ENCODE measurements at regions not wholly inside any gene's neighbourhood (a gene's known extent, or its start where the extent isn't known, plus 50 kb on each side); places are given as distances from the start of the nearest gene placed in this dataset.

DNA sequence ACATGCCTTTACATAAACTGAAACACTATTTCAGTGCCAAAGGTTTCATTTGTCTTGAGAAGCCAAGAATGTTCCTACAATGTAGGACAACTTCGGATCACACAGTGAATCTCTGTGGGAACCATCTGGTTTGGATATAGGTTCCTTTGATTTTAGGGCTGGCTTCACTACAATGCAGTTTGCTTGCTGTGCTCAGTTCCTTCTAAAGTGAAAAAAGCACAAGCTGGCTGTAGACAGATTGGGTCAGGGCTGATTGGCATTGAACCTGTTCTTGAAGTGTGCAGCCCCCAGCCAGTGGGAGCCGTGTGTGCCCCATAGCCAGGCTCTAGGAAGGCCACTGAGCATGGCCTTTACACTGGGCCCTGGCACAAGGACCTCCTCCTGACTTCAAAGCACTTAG, 167.9 kb upstream of the HNRNPA3 start:
- no peak for DNase-seq

DNA sequence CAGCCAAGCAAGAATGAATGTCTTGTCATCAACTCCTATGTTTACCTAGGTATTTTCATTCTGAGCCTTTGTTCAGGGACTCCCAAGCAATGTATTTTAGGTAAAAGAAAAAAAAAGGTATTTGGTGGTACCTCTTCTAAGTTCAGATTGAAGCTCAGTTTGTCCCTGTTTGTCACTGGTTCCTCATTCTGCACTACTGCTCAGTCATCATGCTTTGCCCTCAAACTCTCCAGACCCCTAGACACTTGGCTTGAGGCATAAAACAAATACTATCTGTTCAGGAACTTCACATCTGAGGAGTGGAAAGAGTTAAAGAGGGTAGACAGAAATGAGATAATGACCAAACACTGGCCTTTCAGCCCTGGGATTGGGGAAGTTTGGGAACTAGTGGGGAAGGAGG, 163.6 kb upstream of the HNRNPA3 start:
- no peak for DNase-seq

DNA sequence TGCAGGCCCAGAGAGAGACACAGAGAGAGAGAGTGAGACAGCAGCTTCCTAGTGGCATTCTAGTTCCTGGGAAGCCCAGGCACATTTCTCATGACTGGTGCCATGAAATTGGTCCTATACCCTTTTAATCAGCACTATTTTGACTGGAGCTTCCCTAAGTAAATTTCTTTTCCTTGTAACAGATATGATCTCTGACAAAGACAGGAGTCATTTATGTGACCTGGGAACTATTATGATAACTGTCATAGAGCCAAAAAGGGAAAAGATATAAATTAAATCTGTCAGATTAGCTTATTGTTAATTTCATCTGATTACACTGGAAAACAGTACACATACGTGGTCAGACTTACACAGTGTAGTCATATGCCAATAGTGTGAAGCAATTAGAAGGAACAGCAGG, 161.3 kb upstream of the HNRNPA3 start:
- DNase-seq = no peak

DNA sequence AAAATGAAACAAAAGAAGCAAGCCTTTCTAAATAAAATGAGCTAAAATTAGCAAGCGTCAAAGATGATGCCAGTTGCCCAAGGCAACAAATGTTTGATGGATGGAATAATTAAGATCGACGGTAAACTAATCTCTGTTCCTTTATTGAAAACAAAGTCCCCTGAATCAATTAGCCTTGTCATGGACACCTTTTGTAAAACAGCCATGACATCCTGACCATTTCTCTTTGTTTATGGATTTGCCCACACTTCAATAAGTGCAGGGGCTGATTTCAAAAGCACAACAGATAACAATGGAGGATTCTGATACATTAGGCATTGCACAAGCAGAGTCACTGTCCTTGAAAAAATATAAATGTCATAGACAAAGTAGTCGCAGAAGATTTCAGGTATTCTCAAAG, 160.1 kb upstream of the HNRNPA3 start:
- no peak for DNase-seq

DNA sequence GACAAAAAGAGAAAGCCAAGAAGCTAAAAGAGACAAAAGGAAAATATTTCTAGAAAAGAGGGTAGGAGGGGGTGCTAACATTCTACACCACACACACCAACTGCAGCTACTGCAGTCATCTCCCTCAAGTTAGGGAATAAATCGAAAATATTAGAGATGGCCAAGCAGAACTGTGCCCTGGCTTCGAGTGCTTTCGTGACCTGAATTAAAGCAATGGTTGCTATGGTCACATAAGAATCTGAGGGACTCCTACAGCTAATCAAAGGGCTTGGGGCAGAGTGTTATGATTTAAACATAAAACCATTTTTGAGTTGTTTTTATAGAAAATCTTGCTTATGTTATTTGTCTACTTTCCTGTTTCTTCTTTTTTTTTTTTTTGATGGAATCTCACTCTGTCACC, 159.6 kb upstream of the HNRNPA3 start:
- DNase-seq = no peak

DNA sequence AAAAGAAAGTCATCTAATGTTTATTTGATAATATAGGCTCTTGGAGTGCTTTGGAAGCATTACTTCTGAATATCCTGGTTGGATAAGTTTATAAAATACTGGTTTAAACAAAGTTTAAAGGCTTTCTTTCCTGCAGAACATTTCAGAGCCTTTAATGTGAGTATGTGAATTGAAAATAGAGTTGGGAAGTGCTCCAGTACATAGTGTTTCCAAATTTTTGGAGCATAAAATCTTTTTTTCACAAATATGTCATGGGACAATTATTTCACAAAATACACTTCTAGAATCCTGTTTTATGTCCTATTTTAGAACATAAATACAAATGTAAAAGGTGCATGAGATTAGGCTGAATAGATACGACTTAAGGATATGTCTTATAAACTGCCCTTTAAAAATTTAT, 158.9 kb upstream of the HNRNPA3 start:
- DNase-seq = no peak

DNA sequence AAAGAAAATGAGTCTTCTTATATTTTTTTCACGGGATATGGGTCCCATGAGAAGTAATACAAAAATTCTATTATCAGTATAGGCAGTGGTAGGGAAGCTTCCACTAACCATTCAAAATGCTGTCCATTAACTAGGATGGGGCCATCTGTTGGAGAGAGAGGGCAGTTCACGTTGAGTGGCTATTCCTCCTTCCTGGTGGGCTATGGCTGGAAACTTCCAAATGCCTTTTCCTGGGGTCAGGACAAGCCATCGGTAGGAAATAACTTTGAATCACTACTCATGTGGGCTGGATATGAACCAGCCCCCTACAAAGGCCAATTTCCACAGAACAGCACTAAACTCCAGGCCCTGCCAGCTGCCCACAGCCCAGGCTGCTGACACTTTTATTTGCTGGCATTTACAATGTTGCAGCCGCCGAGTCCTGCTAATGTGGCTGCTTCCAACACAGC, 156.1 kb upstream of the HNRNPA3 start:
- no peak for DNase-seq

DNA sequence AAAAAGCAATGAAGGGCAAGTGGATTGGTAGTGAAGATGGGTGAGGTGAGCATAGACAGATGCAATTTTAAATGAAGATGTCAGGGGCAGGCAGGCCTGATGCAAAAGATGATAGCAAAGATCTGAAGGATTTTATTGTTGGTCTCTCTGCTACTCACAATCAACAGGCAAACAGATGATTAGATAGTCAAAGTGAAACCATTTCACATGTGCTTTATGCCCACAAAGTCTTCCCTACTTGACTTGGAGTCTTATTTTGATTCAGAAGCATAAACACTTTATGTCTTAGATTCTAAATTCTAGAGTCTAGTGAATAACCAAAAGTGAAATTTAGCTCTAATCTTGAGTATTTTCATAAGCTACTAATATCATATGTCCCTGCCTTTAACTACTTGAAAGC, 153.8 kb upstream of the HNRNPA3 start:
- DNase-seq = no peak

DNA sequence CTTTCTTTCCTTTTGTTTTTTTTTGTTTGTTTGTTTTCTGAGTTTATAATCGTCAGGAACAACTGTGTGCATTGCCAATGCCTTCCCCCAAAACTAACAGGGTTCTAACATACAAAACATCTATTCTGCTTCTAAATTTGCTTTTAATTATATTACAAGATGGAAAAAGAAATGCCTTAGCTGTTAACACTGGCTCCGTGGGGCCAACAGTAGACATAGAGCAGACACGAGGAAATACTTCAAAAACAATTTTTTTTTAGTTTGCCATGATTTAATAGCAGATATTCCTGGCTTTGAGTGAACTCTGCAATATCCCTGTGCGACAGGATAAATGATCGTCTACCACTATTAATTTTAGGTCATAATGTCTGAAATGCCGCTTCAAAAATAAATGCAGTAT, 153.3 kb upstream of the HNRNPA3 start:
- DNase-seq = no peak

DNA sequence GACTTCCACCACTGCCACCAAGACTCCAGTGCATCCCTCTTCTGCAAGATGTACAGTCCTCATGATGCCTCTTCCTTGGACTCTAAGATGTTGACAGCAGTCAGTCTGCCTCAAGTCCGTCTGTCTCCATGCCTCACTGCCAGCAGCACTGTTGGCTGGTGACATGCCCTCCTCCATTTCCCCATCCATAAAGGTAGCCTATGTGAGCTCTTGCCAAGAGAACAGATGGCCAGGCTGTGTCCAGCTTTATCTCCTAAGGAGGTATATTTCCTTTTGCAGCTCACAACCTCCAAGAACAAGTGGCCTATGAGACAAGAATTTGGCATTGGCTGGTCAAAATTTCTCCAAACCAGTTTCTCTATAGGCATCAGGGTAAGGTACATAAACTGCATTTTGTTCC, 149.3 kb upstream of the HNRNPA3 start:
- DNase-seq = no peak

DNA sequence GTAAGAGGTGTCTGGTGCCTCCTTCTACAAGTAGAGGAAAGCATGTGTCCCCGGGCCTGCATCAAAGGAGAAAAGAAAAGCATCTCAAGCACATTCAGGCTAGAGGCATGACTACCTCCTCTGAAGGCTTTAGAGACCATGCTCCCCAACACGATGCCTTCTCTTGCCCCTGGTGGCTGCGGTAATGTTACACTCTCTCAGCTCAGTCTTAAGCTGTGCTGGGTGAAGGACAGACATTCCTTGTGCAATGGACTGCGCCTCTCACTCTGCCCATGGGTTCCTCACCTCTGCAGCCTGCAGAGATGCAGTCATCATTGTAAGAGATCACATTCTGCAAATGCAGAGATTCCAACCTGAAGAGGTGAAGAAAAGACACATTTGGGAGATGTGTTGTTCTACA, 148.2 kb upstream of the HNRNPA3 start:
- DNase-seq = no peak

DNA sequence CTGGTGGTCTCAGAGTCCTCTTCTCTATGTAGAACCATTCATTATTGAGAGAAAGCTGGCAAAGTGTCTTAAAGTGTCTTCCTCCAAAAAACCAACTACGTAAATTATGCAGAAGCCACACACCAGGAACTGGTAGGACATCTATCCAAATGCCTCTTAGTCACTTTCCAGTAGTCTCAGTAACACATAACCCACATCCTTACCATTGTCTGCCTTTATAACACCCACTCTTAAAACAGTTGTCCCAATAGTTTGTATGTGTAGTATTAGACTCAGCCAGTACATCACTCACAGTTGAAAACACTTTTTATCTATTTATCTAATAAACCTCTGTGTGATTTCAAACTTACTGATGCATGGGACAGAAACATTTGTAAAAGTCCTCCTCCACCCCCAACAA, 143.6 kb upstream of the HNRNPA3 start:
- no peak for DNase-seq

DNA sequence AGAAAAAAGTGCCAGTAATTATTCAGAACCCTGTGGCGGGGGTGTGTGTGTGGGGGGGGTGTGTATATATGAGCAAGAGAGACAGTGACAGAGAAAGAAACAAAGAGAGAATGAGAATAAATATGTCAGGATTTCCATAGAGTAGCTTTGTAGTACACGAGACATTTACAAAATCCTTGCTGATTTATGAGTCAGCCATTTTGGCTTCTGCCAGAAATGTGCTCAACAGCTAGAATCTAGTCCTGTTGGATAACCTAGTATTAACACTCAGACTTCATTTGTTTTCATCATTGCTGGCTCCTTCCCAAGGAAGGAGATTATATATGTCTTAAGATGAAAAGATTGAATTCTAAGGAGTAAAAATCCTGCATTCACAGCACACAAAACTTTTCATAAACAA, 140.5 kb upstream of the HNRNPA3 start:
- DNase-seq = no peak

DNA sequence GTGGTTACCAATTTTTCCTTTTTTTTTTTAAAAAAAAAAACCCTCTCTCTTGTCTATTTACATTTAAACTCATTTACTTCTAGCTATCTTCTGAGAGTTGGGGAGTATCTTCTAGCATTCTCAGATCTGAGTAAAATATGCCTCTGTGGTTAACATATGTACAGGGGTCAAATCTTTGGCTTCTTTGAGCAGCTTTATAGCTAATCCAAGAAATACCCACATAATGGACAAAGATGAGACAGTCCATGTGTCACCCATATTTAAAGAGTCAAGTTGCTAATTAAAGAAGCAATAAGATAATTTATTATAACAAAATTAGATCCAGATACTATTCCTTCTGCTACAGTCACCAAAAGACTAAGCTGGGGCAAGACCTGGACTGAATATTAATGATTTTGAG, 139.0 kb upstream of the HNRNPA3 start:
- no peak for DNase-seq

DNA sequence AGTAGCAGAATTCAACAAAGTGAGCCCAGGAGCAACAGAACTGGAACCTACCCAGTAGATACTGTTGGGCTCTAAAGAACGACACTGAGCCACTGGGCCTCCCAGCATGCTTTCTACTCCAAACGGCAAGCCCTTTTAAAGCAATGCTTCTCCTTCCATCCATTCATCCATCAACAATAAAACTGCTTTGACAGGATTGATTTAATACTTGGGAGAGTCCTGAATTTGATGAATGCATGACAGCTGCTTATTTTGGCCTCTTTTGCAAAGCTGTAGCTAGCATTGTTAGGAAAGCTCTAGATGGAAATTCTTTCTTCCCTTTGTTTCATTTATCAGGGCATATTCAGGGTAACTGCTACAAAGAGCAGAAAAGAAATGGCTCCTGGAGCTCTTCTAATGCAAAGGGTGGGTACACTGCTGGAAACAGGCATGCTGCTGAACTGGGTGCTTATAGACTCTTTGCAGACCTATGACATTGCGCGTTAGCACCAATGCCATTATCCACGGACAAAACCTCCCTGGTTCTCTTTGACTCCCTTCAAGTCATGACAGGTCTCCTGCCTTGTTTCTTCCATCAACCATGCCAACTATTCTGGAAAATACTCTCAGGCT, 138.4 kb upstream of the HNRNPA3 start:
- DNase-seq = no peak

DNA sequence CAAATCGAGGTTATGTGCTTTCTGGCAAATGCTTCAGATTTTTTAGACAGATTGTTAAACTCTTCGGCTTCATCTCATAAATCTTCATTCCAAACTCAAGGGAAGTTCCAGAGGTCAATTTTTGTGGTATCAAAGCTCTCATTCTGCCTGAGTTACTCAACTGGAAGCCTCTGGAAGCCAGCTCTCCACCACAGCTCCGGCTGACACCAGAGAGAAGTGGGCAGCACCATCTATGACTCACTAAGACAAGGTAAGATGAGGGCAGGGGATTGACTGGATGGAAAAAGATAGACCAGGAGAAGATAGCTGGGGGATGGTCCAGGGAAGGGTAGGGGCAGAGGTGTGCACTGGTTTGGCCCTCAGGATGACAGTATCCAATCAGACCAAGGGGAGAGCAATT, 137.3 kb upstream of the HNRNPA3 start:
- no peak for DNase-seq

DNA sequence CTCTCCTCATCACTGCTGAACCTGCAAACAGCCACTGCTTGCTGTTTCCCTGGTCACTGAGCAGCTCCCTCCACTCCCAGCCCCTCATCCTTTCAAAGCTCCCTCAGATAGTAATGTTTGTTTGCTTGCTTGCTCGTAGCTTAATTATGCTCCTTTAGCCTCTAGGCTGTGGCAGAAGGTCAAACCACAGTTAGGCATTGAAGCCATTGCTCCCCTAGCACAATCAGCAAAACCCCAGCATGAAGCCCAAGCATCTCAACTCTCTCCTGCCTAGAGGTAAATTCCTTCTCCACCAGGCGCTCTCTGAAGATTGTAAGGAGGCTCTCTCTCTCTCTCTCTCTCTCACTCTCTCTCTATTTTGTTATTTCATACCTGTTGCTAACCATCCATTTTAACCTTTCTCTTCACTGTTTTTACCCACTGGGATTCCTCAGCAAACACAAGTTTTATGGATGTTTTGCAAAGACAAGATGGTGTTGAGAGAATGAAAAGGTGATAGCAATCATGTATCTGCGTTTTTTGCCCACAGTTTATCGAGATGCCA, 135.9 kb upstream of the HNRNPA3 start:
- no peak for DNase-seq

DNA sequence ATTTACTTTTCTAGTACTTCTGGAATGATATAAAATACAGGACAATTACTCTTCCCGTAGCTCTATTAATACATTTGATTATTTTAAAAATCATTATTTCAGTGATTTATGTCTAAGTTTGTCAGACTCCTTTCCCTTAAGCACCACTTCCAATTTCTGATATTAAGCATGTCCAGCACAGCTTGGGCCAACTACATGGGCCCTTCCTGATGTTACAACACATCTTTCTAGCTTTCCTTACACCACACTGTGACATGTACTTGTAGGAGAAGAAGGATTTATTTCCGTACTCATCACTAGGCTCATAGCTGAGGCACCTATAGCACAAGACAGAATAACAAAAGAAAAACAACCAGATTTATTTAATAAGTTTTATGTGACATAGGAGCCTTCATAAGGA, 134.8 kb upstream of the HNRNPA3 start:
- no peak for DNase-seq

DNA sequence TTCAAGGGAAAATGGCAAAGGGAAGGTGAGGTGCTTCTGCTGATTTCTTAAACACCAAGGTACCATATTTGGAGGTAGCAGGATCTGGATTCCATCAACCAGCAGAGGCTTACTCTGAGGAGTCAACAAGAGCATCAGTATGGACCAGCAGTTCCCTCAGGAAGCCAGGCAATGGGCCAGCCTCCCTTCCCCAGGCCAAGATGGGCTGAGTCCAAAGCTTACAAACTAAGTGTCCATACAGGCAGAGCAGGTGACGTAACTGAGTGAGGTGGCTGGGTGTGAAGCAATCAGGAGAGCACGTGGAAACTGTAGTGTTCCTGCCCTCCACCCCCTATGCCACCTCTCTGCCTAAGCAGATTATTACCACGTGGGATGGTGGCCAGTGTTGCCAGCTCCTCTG, 134.2 kb upstream of the HNRNPA3 start:
- DNase-seq = no peak

DNA sequence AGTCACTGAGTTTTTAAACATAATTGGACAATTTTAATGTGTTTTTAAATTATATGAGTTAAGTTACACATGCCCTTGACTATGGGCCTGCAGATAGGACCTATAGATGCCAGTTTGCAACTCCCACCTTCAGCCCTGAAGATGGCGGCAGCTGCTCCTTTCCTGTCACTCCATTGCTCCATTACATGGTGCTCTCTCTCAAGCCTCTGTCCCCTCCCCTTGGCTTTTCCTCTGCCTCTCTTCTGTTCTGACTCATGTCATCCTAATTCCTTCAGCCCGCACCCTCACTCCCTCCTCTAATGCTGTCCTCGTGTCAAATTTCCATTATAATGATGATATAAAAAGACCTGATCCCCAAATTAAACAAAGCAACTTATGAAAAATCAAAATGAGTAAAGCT, 133.7 kb upstream of the HNRNPA3 start:
- no peak for DNase-seq

DNA sequence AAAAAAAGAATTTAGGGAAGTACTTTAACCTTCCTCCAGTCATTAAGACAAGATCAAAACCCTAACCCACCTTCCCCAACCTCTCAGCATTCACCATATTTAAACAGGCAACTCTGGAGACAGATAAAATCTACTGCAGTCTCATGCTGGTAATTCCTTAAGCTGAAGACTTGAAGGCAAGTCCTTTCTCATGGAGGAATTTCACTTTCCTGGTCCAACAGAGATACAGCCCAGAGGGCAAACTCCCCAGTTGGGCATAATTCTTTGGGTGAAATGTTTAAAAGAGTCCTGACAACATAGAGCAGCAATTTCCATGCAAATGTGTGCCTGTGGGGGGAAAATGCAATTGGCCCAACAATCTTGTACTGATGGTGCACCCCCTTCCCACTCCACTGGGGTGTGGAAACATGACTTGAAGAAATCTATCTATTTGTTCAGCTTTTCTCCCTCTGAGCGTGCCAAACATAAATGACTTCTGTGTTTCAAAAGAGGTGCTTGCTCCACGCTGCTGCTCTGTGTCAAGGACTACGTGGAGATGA, 131.8 kb upstream of the HNRNPA3 start:
- no peak for DNase-seq

DNA sequence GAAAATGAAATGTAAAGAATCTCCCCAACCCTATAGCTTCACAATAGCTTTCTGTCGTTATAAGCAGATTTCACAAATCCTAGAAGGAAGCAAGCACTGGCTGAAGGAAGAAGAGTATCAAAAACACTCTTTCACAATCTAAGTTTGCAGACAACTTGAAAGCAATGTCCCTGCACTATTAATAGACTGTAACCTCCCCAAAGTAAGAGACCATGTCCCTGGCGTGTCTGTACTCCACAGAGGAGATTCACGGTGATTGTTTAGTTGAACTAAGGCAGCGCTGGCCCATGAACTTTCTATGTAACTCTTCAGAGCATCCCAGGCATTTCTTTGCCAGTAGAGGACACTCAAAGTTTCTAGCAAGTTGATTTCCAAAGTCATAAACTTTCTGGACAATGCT, 128.0 kb upstream of the HNRNPA3 start:
- DNase-seq = no peak

DNA sequence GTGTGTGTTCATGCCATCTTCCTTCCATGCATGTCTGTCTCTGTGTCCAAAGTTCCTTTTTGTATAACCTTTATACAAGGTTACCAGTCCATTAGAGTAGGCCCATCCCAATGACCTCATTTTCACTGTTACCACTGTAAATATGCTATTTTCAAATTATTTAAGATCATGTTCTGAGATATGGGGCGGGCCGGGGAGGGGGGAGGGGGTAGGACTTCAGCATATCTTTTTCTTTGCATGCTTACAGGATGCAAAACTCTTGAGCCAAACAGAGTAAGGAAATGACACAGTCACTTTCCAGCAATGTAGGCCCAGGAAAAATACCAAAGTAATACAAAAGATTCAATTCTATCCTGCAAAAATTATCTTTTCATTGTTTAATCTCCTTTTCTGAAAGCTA, 124.1 kb upstream of the HNRNPA3 start:
- no peak for DNase-seq

DNA sequence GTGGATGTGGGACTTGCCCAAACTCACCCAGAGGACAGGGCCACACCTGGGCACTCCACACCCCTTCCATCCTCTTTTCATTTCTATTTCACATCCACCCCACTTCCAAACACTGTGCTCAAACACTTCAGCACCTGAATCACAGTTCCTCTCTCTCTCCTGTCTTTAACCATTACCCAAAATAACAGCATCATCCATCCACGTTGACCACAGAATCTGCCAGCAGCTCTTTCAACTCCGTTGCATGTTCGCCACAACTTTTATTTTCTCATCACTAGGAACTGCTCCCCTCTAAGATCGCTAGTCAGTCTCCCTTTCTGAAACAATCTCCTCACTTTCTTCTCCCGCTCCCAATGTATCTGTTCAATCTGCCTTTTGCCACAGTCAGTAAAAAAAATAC, 121.6 kb upstream of the HNRNPA3 start:
- DNase-seq = no peak

DNA sequence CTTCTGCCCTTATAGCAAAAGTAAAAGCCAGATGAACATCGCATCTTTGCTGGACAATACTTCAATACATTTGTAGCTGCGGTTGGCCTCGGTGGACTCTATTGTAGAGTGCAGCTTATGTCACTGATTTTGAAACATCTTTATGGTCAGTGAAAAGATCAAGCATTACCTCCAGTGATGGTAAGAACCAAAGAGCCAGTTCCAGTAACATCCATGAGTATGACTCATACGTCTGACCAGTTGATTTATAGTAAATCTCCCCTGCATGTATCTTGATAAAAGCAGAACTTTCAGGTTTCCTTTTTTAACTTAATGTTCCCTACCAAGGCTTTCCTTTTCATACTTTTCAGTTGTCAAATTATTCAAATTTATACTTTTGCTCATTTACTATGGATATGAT, 119.2 kb upstream of the HNRNPA3 start:
- DNase-seq = no peak
